T-helper 1 cell treated with Interleukin-12 subunit alpha and Interleukin-12 subunit beta and Interleukin-4 antibody, amounts not matched to agents 30 μg/mL and 1 μg/mL, for 36 hours (primary cell): ENCODE measurements at regions not wholly inside any gene's neighbourhood (a gene's known extent, or its start where the extent isn't known, plus 50 kb on each side); places are given as distances from the start of the nearest gene placed in this dataset.

Experiments used
- H3K27ac Mint-ChIP-seq: one replicate; pipeline ENCODE4 v1.8.0; 2021; ENCODE audit warnings: mild to moderate bottlenecking, mixed read lengths
- H3K27me3 Mint-ChIP-seq: one replicate; pipeline ENCODE4 v1.8.0; 2021; ENCODE audit warnings: low read depth, mixed read lengths
- H3K36me3 Mint-ChIP-seq: one replicate; pipeline ENCODE4 v1.8.0; 2021; ENCODE audit warnings: low read depth, mixed read lengths
- H3K4me1 Mint-ChIP-seq: one replicate; pipeline ENCODE4 v1.8.0; 2021; ENCODE audit warnings: low read depth, mixed read lengths
- H3K4me3 Mint-ChIP-seq: one replicate; pipeline ENCODE4 v1.8.0; 2021; ENCODE audit warnings: mild to moderate bottlenecking, moderate library complexity, mixed read lengths
- H3K9me3 Mint-ChIP-seq: one replicate; pipeline ENCODE4 v1.8.0; 2021; ENCODE audit warnings: mixed read lengths

- Mint-ChIP-seq H3K4me1 (no peaks in the 10 kb centered on the region), H3K36me3 (no peaks in the 10 kb centered on the region), H3K4me3 (no peak overlapping the region), H3K9me3 (no peaks in the 10 kb centered on the region), H3K27ac (no peak overlapping the region), H3K27me3 (no peaks in the 10 kb centered on the region)
These were observed 60.0 kb upstream of the AJAP1 start for GRCh38 chr1:4594286-4594991.

GRCh38 chr1:4595341-4596225 is 58.8 kb upstream of the AJAP1 start:
- Mint-ChIP-seq H3K27ac (no peak overlapping the region), H3K36me3 (no peaks in the 10 kb centered on the region), H3K27me3 (no peaks in the 10 kb centered on the region), H3K4me1 (no peaks in the 10 kb centered on the region), H3K4me3 (no peak overlapping the region), H3K9me3 (no peaks in the 10 kb centered on the region)

- no peaks in the 10 kb centered on the region for H3K9me3 Mint-ChIP-seq
- H3K4me3 Mint-ChIP-seq = no peak overlapping the region
- H3K36me3 Mint-ChIP-seq = no peaks in the 10 kb centered on the region
- no peaks in the 10 kb centered on the region for H3K4me1 Mint-ChIP-seq
- no peak overlapping the region for H3K27ac Mint-ChIP-seq
- no peaks in the 10 kb centered on the region for H3K27me3 Mint-ChIP-seq
These were observed 57.9 kb upstream of the AJAP1 start for GRCh38 chr1:4596486-4596885.

- no peak overlapping the region for H3K27ac Mint-ChIP-seq
- no peaks in the 10 kb centered on the region for H3K9me3 Mint-ChIP-seq
- no peaks in the 10 kb centered on the region for H3K4me1 Mint-ChIP-seq
- H3K36me3 Mint-ChIP-seq = no peaks in the 10 kb centered on the region
- no peaks in the 10 kb centered on the region for H3K27me3 Mint-ChIP-seq
- H3K4me3 Mint-ChIP-seq = no peak overlapping the region
These were observed 57.4 kb upstream of the AJAP1 start for GRCh38 chr1:4597020-4597419.

GRCh38 chr1:4598561-4598960 is 55.8 kb upstream of the AJAP1 start:
- Mint-ChIP-seq H3K36me3 (no peaks in the 10 kb centered on the region), H3K27ac (no peak overlapping the region), H3K9me3 (no peaks in the 10 kb centered on the region), H3K27me3 (no peaks in the 10 kb centered on the region), H3K4me1 (no peaks in the 10 kb centered on the region), H3K4me3 (no peak overlapping the region)

- Mint-ChIP-seq H3K4me3 (no peak overlapping the region), H3K27ac (no peak overlapping the region), H3K27me3 (no peaks in the 10 kb centered on the region), H3K4me1 (no peaks in the 10 kb centered on the region), H3K36me3 (no peaks in the 10 kb centered on the region), H3K9me3 (no peaks in the 10 kb centered on the region)
These were observed 54.9 kb upstream of the AJAP1 start for GRCh38 chr1:4599521-4599920.

- Mint-ChIP-seq H3K4me1 (no peaks in the 10 kb centered on the region), H3K27me3 (no peaks in the 10 kb centered on the region), H3K36me3 (no peaks in the 10 kb centered on the region), H3K9me3 (no peaks in the 10 kb centered on the region), H3K4me3 (no peak overlapping the region), H3K27ac (no peak overlapping the region)
These were observed 54.4 kb upstream of the AJAP1 start for GRCh38 chr1:4599951-4600481.

GRCh38 chr1:4600615-4601460 is 53.6 kb upstream of the AJAP1 start:
- Mint-ChIP-seq H3K4me1 (no peaks in the 10 kb centered on the region), H3K36me3 (no peaks in the 10 kb centered on the region), H3K27ac (no peak overlapping the region), H3K9me3 (no peaks in the 10 kb centered on the region), H3K4me3 (no peak overlapping the region), H3K27me3 (no peaks in the 10 kb centered on the region)

- Mint-ChIP-seq H3K4me1 (no peaks in the 10 kb centered on the region), H3K9me3 (no peaks in the 10 kb centered on the region), H3K36me3 (no peaks in the 10 kb centered on the region), H3K27me3 (peaks cover 4% of the 10 kb centered on the region), H3K4me3 (no peak overlapping the region), H3K27ac (no peak overlapping the region)
These were observed 52.5 kb upstream of the AJAP1 start for GRCh38 chr1:4601941-4602340.

- H3K4me1 Mint-ChIP-seq = no peaks in the 10 kb centered on the region
- no peaks in the 10 kb centered on the region for H3K36me3 Mint-ChIP-seq
- H3K9me3 Mint-ChIP-seq = no peaks in the 10 kb centered on the region
- peaks cover 4% of the 10 kb centered on the region for H3K27me3 Mint-ChIP-seq
- no peak overlapping the region for H3K27ac Mint-ChIP-seq
- H3K4me3 Mint-ChIP-seq = no peak overlapping the region
These were observed 51.7 kb upstream of the AJAP1 start for GRCh38 chr1:4602462-4603294.

- Mint-ChIP-seq H3K4me1 (no peaks in the 10 kb centered on the region), H3K4me3 (no peak overlapping the region), H3K27me3 (peaks cover 4% of the 10 kb centered on the region), H3K9me3 (peaks cover 3% of the 10 kb centered on the region), H3K27ac (no peak overlapping the region), H3K36me3 (no peaks in the 10 kb centered on the region)
These were observed 50.9 kb upstream of the AJAP1 start for GRCh38 chr1:4603295-4604110.
